ENCODE measurements at regions not wholly inside any gene's neighbourhood (a gene's known extent, or its start where the extent isn't known, plus 50 kb on each side); places are given as distances from the start of the nearest gene placed in this dataset.

DNA sequence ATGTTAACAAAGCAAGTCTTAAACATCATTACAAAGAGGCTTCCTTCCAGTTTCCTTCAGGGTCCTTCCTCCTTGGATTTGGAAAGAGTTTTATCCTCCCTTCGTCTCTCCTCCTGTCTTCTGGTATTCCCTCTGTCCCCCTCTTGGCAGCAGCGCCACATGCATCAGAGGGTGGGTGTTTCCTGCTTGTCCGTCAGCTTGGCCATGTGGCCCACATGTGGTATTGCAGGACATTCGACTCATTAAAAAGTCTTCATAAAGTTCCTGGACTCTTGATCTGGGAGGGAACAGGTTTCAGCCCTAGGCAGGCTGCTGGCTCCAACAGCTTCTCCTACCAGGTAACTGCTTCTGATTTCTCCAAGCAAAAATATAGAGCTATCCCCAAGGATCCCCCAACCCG, 189.8 kb downstream of the CSNK2A3 start:
- Histone ChIP-seq H3K4me1 (peaks cover 6% of the 10 kb centered on the region), H3K4me3 (no peak overlapping the region), H3K27ac (peak overlapping the region; percentile 14), H3K9me3 (no peaks in the 10 kb centered on the region), H3K27me3 (no peaks in the 10 kb centered on the region), H3K36me3 (no peaks in the 10 kb centered on the region)
- no peak for TF ChIP-seq POLR2A (IDR thresholded peaks at IDR 0.05)
- TF ChIP-seq, protein P1, sequence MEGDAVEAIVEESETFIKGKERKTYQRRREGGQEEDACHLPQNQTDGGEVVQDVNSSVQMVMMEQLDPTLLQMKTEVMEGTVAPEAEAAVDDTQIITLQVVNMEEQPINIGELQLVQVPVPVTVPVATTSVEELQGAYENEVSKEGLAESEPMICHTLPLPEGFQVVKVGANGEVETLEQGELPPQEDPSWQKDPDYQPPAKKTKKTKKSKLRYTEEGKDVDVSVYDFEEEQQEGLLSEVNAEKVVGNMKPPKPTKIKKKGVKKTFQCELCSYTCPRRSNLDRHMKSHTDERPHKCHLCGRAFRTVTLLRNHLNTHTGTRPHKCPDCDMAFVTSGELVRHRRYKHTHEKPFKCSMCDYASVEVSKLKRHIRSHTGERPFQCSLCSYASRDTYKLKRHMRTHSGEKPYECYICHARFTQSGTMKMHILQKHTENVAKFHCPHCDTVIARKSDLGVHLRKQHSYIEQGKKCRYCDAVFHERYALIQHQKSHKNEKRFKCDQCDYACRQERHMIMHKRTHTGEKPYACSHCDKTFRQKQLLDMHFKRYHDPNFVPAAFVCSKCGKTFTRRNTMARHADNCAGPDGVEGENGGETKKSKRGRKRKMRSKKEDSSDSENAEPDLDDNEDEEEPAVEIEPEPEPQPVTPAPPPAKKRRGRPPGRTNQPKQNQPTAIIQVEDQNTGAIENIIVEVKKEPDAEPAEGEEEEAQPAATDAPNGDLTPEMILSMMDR (IDR thresholded peaks at IDR 0.05), result no peak
- no peak for TF ChIP-seq POLR2AphosphoS5 (IDR thresholded peaks at IDR 0.05; ENCODE audit: insufficient read depth in 1 of 2, low read depth in 1 of 2)
- no peak for DNase-seq (ENCODE audit: extremely low spot score in 2 of 2)
- intact Hi-C loops (cut with DNase I), result no loop called here

DNA sequence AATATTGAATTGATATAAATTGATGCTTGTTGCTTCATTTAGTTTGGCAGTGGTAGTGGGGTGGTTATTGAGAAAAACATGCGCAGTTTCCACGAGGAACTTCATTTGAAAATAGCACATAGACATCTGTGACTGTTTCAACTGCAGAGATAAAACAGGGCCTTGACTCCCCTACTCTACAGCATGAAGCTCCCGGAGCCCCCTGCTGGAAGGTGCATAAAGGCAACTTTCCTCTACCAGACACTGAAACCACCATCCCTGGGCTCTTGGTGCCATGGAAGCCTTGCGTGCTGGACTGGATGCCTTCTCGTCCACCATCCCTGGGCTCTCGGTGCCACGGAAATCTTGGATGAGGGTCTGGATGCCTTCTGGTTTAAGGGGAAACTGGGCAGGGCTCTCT, 195.9 kb downstream of the CSNK2A3 start:
- DNase-seq (ENCODE audit: extremely low spot score in 2 of 2), result no peak
- Histone ChIP-seq H3K4me3 (no peak overlapping the region), H3K36me3 (no peaks in the 10 kb centered on the region), H3K4me1 (no peaks in the 10 kb centered on the region), H3K27me3 (no peaks in the 10 kb centered on the region), H3K27ac (no peak overlapping the region), H3K9me3 (no peaks in the 10 kb centered on the region)
- TF ChIP-seq, protein P1 (IDR thresholded peaks at IDR 0.05), result peak in 1 of 3 experiments; percentile 10
- TF ChIP-seq POLR2A (IDR thresholded peaks at IDR 0.05), result no peak
- intact Hi-C loops (cut with DNase I), result loop anchor here (10.0 kb wide), 1 partner anchor 112 kb away; no protein-coding TSS in a partner anchor

DNA sequence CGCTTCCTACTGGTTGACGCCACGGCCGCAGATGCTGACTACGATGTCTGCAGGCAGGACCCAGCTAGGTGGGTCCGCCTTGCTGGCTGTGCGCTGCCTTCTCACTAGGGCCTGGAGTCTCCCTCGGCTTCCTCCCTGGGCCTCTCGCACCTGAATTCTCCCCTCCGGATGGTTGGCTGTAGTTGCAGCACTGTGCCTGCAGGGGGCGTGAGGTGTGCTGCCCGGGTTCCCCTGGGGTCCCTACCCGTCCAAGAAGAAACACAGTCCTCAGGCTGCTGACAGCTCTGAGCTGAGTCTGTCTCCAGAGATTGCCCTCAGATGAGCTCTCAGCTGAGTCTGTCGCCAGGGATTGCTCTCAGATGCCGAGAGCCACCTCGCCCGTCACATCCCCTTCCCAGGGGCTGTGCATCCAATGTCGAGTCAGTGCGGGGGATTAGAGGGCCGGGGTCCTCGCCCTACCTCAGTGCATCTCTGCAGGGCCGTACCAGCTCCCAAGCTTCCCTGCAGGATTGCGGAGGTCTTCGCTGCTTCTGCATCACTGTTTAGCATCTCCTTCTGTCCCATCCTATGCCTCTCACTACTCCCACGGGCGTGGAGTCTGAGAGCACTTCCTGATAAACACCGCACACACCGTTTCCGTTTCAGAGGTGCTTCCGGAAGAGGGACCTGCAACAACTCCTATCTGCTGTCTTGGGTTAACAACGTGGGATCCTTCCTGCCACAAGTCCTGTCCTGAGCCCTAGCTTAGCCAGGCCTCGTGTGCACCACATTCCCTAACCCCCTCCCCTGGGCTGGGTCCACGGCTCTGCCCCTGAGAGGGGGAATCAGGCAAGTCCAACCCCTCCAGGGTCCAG, 196.9 kb downstream of the CSNK2A3 start:
- Histone ChIP-seq H3K9me3 (no peaks in the 10 kb centered on the region), H3K27ac (no peak overlapping the region), H3K36me3 (no peaks in the 10 kb centered on the region), H3K27me3 (no peaks in the 10 kb centered on the region), H3K4me1 (no peaks in the 10 kb centered on the region), H3K4me3 (no peak overlapping the region)
- peak in 1 of 2 donors; percentile 67 for DNase-seq (ENCODE audit: extremely low spot score in 2 of 2)
- intact Hi-C loops (cut with DNase I), result loop anchor here (10.0 kb wide), 1 partner anchor 111 kb away; no protein-coding TSS in a partner anchor
- TF ChIP-seq, protein P1 (IDR thresholded peaks at IDR 0.05), result no peak
- no peak for TF ChIP-seq POLR2A (IDR thresholded peaks at IDR 0.05)
- TF ChIP-seq POLR2AphosphoS5 (IDR thresholded peaks at IDR 0.05; ENCODE audit: insufficient read depth in 1 of 2, low read depth in 1 of 2), result no peak

DNA sequence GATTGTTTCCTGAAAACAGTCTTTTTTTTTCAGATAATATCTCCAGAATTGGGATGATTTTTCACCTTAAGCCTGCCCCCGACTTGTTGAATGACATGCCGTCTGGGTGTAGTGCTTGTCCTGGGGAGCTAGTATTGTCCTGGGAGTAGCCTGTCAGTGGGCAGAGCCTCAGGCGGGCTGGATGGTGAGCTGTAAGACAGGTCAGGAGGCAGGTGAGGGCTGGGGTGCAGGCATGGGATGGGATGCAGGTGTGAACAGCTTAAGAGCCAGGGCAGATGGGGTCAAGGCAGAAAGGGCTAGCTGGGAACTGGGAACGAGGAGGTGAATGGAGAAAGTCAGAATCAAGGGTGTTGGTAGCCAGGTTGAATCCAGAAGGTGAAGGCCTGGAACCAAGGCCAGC, 200.2 kb downstream of the CSNK2A3 start:
- DNase-seq (ENCODE audit: extremely low spot score in 2 of 2), result peak in 1 of 2 donors; percentile 77
- Histone ChIP-seq H3K9me3 (no peaks in the 10 kb centered on the region), H3K4me3 (no peak overlapping the region), H3K4me1 (peaks cover 10% of the 10 kb centered on the region), H3K27me3 (no peaks in the 10 kb centered on the region), H3K27ac (no peak overlapping the region), H3K36me3 (no peaks in the 10 kb centered on the region)
- intact Hi-C loops (cut with DNase I), result loop anchor here (10.0 kb wide), 1 partner anchor 108 kb away; no protein-coding TSS in a partner anchor
- no peak for TF ChIP-seq POLR2A (IDR thresholded peaks at IDR 0.05)
- no peak for TF ChIP-seq POLR2AphosphoS5 (IDR thresholded peaks at IDR 0.05; ENCODE audit: insufficient read depth in 1 of 2, low read depth in 1 of 2)
- TF ChIP-seq, protein P1 (IDR thresholded peaks at IDR 0.05), result no peak

Measured in vagina (tissue), 2 donors.